ENCODE measurements at regions not wholly inside any gene's neighbourhood (a gene's known extent, or its start where the extent isn't known, plus 50 kb on each side); places are given as distances from the start of the nearest gene placed in this dataset.

DNA sequence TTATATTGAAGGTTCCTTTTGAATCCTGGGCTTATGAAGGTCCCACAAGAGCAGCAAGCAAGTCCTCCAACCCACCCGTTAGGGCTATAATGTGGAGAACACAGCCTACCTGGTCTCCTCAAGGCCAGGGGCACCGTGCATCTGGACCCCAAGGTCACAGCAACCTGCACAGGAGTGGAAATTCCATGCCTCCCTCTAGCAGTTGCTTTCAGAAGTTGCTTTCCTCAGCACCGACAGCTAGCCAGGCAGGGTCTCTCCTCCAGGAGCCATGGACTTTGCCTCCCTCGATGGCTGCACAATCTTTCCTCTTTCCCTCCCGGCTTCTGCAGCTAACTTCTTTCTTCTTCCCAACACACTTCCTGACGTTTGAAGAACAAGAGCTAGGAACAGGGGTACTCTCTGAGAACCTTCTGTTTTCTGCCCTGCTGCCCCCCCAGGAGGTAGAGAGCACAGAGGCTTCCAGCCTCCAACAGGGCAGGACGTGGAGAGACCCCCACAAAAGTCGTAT lies 149.8 kb downstream of the PTPN20 start:
- TF ChIP-seq, protein P1, sequence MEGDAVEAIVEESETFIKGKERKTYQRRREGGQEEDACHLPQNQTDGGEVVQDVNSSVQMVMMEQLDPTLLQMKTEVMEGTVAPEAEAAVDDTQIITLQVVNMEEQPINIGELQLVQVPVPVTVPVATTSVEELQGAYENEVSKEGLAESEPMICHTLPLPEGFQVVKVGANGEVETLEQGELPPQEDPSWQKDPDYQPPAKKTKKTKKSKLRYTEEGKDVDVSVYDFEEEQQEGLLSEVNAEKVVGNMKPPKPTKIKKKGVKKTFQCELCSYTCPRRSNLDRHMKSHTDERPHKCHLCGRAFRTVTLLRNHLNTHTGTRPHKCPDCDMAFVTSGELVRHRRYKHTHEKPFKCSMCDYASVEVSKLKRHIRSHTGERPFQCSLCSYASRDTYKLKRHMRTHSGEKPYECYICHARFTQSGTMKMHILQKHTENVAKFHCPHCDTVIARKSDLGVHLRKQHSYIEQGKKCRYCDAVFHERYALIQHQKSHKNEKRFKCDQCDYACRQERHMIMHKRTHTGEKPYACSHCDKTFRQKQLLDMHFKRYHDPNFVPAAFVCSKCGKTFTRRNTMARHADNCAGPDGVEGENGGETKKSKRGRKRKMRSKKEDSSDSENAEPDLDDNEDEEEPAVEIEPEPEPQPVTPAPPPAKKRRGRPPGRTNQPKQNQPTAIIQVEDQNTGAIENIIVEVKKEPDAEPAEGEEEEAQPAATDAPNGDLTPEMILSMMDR (IDR thresholded peaks at IDR 0.05): no peak
- TF ChIP-seq POLR2A (IDR thresholded peaks at IDR 0.05) (no peak), POLR2AphosphoS5 (IDR thresholded peaks at IDR 0.05; ENCODE audit: insufficient read depth in 1 of 2, low read depth in 1 of 2) (no peak)

Data from vagina (tissue), 2 donors.